ENCODE measurements at regions not wholly inside any gene's neighbourhood (a gene's known extent, or its start where the extent isn't known, plus 50 kb on each side); places are given as distances from the start of the nearest gene placed in this dataset.

GRCh38 chr6:108739496-108740330 lies 108.5 kb upstream of the ARMC2 start:
- H3K27me3 ChIP-seq (ENCODE audit: insufficient read depth, low read length), result no peaks in the 10 kb centered on the region
- no peak overlapping the region for H3K4me3 ChIP-seq (ENCODE audit: low read length in 2 of 2)
- H3K27ac Mint-ChIP-seq, result no peak overlapping the region
- no peaks in the 10 kb centered on the region for H3K36me3 ChIP-seq (ENCODE audit: insufficient read depth, low read length)
- no peaks in the 10 kb centered on the region for H3K9me3 ChIP-seq (ENCODE audit: control insufficient read depth in 1 of 2, low read length in 2 of 2)
- no peak for DNase-seq
- no peaks in the 10 kb centered on the region for H3K9me3 Mint-ChIP-seq
- peaks cover 2 to 10% of the 10 kb centered on the region in 2 donors for H3K27me3 Mint-ChIP-seq
- ChIA-PET POLR2A (ENCODE audit: partially characterized antibody) (no interaction called here), CTCF (ENCODE audit: partially characterized antibody) (no interaction called here)
- no peaks in the 10 kb centered on the region for H3K36me3 Mint-ChIP-seq
- no peak overlapping the region for H3K4me3 Mint-ChIP-seq
- H3K4me1 Mint-ChIP-seq, result no peaks in the 10 kb centered on the region
- intact Hi-C loops (cut with micrococcal nuclease), result no loop called here
- no peak overlapping the region for H3K27ac ChIP-seq (ENCODE audit: low read depth, low read length)
- H3K4me1 ChIP-seq (ENCODE audit: insufficient read depth, low read length), result no peaks in the 10 kb centered on the region

- Histone ChIP-seq H3K4me3 (ENCODE audit: low read length in 2 of 2) (no peak overlapping the region), H3K27ac (ENCODE audit: low read depth, low read length) (no peak overlapping the region), H3K4me1 (ENCODE audit: insufficient read depth, low read length) (no peaks in the 10 kb centered on the region), H3K9me3 (ENCODE audit: control insufficient read depth in 1 of 2, low read length in 2 of 2) (no peaks in the 10 kb centered on the region), H3K36me3 (ENCODE audit: insufficient read depth, low read length) (no peaks in the 10 kb centered on the region), H3K27me3 (ENCODE audit: insufficient read depth, low read length) (no peaks in the 10 kb centered on the region)
- no peak overlapping the region for H3K4me3 Mint-ChIP-seq
- intact Hi-C loops (cut with micrococcal nuclease), result no loop called here
- CTCF ChIA-PET (ENCODE audit: partially characterized antibody), result no interaction called here
- POLR2A ChIA-PET (ENCODE audit: partially characterized antibody), result no interaction called here
- no peak for DNase-seq
- H3K9me3 Mint-ChIP-seq, result no peaks in the 10 kb centered on the region
- no peaks in the 10 kb centered on the region for H3K4me1 Mint-ChIP-seq
- peaks cover 4 to 10% of the 10 kb centered on the region in 2 donors for H3K27me3 Mint-ChIP-seq
- no peaks in the 10 kb centered on the region for H3K36me3 Mint-ChIP-seq
- H3K27ac Mint-ChIP-seq, result no peak overlapping the region
Observed at GRCh38 chr6:108741331-108741989, 106.8 kb upstream of the ARMC2 start.

GRCh38 chr6:108742041-108742440 lies 106.2 kb upstream of the ARMC2 start:
- POLR2A ChIA-PET (ENCODE audit: partially characterized antibody), result no interaction called here
- intact Hi-C loops (cut with micrococcal nuclease), result no loop called here

GRCh38 chr6:108744244-108744972 lies 103.8 kb upstream of the ARMC2 start:
- no peak overlapping the region for H3K27ac ChIP-seq (ENCODE audit: low read depth, low read length)
- ChIA-PET CTCF (ENCODE audit: partially characterized antibody) (no interaction called here), POLR2A (ENCODE audit: partially characterized antibody) (no interaction called here)
- Mint-ChIP-seq H3K4me3 (no peak overlapping the region), H3K27ac (no peak overlapping the region), H3K27me3 (peaks cover 7% of the 10 kb centered on the region in 2 donors), H3K36me3 (no peaks in the 10 kb centered on the region), H3K9me3 (no peaks in the 10 kb centered on the region), H3K4me1 (no peaks in the 10 kb centered on the region)
- H3K27me3 ChIP-seq (ENCODE audit: insufficient read depth, low read length), result no peaks in the 10 kb centered on the region
- H3K36me3 ChIP-seq (ENCODE audit: insufficient read depth, low read length), result no peaks in the 10 kb centered on the region
- no peak for DNase-seq
- intact Hi-C loops (cut with micrococcal nuclease), result no loop called here
- H3K4me3 ChIP-seq (ENCODE audit: low read length in 2 of 2), result no peak overlapping the region
- no peaks in the 10 kb centered on the region for H3K4me1 ChIP-seq (ENCODE audit: insufficient read depth, low read length)
- no peaks in the 10 kb centered on the region for H3K9me3 ChIP-seq (ENCODE audit: control insufficient read depth in 1 of 2, low read length in 2 of 2)

More at GRCh38 chr6:108742041-108742440, 106.2 kb upstream of the ARMC2 start:
- Histone ChIP-seq H3K4me3 (ENCODE audit: low read length in 2 of 2) (no peak overlapping the region), H3K4me1 (ENCODE audit: insufficient read depth, low read length) (no peaks in the 10 kb centered on the region), H3K36me3 (ENCODE audit: insufficient read depth, low read length) (no peaks in the 10 kb centered on the region), H3K27ac (ENCODE audit: low read depth, low read length) (no peak overlapping the region), H3K27me3 (ENCODE audit: insufficient read depth, low read length) (no peaks in the 10 kb centered on the region), H3K9me3 (ENCODE audit: control insufficient read depth in 1 of 2, low read length in 2 of 2) (no peaks in the 10 kb centered on the region)
- CTCF ChIA-PET (ENCODE audit: partially characterized antibody), result no interaction called here
- Mint-ChIP-seq H3K4me3 (no peak overlapping the region), H3K27ac (no peak overlapping the region), H3K27me3 (peaks cover 4 to 10% of the 10 kb centered on the region in 2 donors), H3K9me3 (no peaks in the 10 kb centered on the region), H3K4me1 (no peaks in the 10 kb centered on the region), H3K36me3 (no peaks in the 10 kb centered on the region)
- DNase-seq, result no peak

- POLR2A ChIA-PET (ENCODE audit: partially characterized antibody), result no interaction called here
- no peak overlapping the region for H3K4me3 Mint-ChIP-seq
- intact Hi-C loops (cut with micrococcal nuclease), result no loop called here
Observed at GRCh38 chr6:108744996-108745395, 103.2 kb upstream of the ARMC2 start.

GRCh38 chr6:108745664-108746336 lies 102.4 kb upstream of the ARMC2 start:
- CTCF ChIA-PET (ENCODE audit: partially characterized antibody), result no interaction called here
- H3K27me3 Mint-ChIP-seq, result peaks cover 6 to 7% of the 10 kb centered on the region in 2 donors

More at GRCh38 chr6:108744996-108745395, 103.2 kb upstream of the ARMC2 start:
- H3K9me3 ChIP-seq (ENCODE audit: control insufficient read depth in 1 of 2, low read length in 2 of 2), result no peaks in the 10 kb centered on the region
- H3K4me1 ChIP-seq (ENCODE audit: insufficient read depth, low read length), result no peaks in the 10 kb centered on the region
- Mint-ChIP-seq H3K9me3 (no peaks in the 10 kb centered on the region), H3K27ac (no peak overlapping the region), H3K36me3 (no peaks in the 10 kb centered on the region), H3K4me1 (no peaks in the 10 kb centered on the region), H3K27me3 (peaks cover 6 to 7% of the 10 kb centered on the region in 2 donors)
- CTCF ChIA-PET (ENCODE audit: partially characterized antibody), result no interaction called here
- no peaks in the 10 kb centered on the region for H3K27me3 ChIP-seq (ENCODE audit: insufficient read depth, low read length)
- H3K27ac ChIP-seq (ENCODE audit: low read depth, low read length), result no peak overlapping the region
- no peak for DNase-seq
- no peak overlapping the region for H3K4me3 ChIP-seq (ENCODE audit: low read length in 2 of 2)
- H3K36me3 ChIP-seq (ENCODE audit: insufficient read depth, low read length), result no peaks in the 10 kb centered on the region

GRCh38 chr6:108746366-108746765 lies 101.9 kb upstream of the ARMC2 start:
- peaks cover 7 to 8% of the 10 kb centered on the region in 2 donors for H3K27me3 Mint-ChIP-seq
- intact Hi-C loops (cut with micrococcal nuclease), result no loop called here

More at GRCh38 chr6:108745664-108746336, 102.4 kb upstream of the ARMC2 start:
- intact Hi-C loops (cut with micrococcal nuclease), result no loop called here
- no peaks in the 10 kb centered on the region for H3K36me3 ChIP-seq (ENCODE audit: insufficient read depth, low read length)
- H3K36me3 Mint-ChIP-seq, result no peaks in the 10 kb centered on the region
- H3K9me3 ChIP-seq (ENCODE audit: control insufficient read depth in 1 of 2, low read length in 2 of 2), result no peaks in the 10 kb centered on the region
- no peaks in the 10 kb centered on the region for H3K9me3 Mint-ChIP-seq
- H3K4me1 Mint-ChIP-seq, result no peaks in the 10 kb centered on the region
- POLR2A ChIA-PET (ENCODE audit: partially characterized antibody), result no interaction called here
- no peak overlapping the region for H3K4me3 ChIP-seq (ENCODE audit: low read length in 2 of 2)
- no peak for DNase-seq
- H3K4me1 ChIP-seq (ENCODE audit: insufficient read depth, low read length), result no peaks in the 10 kb centered on the region
- no peak overlapping the region for H3K27ac Mint-ChIP-seq
- H3K27ac ChIP-seq (ENCODE audit: low read depth, low read length), result no peak overlapping the region
- H3K27me3 ChIP-seq (ENCODE audit: insufficient read depth, low read length), result no peaks in the 10 kb centered on the region
- peak overlapping the region in 1 of 8 donors; percentile 6 for H3K4me3 Mint-ChIP-seq

More at GRCh38 chr6:108746366-108746765, 101.9 kb upstream of the ARMC2 start:
- ChIA-PET POLR2A (ENCODE audit: partially characterized antibody) (no interaction called here), CTCF (ENCODE audit: partially characterized antibody) (no interaction called here)
- no peak for DNase-seq
- Histone ChIP-seq H3K27ac (ENCODE audit: low read depth, low read length) (no peak overlapping the region), H3K4me3 (ENCODE audit: low read length in 2 of 2) (no peak overlapping the region), H3K27me3 (ENCODE audit: insufficient read depth, low read length) (no peaks in the 10 kb centered on the region), H3K36me3 (ENCODE audit: insufficient read depth, low read length) (no peaks in the 10 kb centered on the region), H3K9me3 (ENCODE audit: control insufficient read depth in 1 of 2, low read length in 2 of 2) (no peaks in the 10 kb centered on the region), H3K4me1 (ENCODE audit: insufficient read depth, low read length) (no peaks in the 10 kb centered on the region)
- no peaks in the 10 kb centered on the region for H3K36me3 Mint-ChIP-seq
- H3K4me3 Mint-ChIP-seq, result no peak overlapping the region
- no peaks in the 10 kb centered on the region for H3K9me3 Mint-ChIP-seq
- H3K4me1 Mint-ChIP-seq, result no peaks in the 10 kb centered on the region
- H3K27ac Mint-ChIP-seq, result no peak overlapping the region
